Lower leg skin (tissue), 4 donors: ENCODE measurements at regions not wholly inside any gene's neighbourhood (a gene's known extent, or its start where the extent isn't known, plus 50 kb on each side); places are given as distances from the start of the nearest gene placed in this dataset.

Source experiments
- DNase-seq, 2 donors: peaks; one replicate each; pipeline ENCODE4 v3.0.0-alpha.2; 2019; ENCODE audit warnings: low spot score in 2 of 2
- H3K4me3 ChIP-seq: fragments of 200-600 bp; sonication (generic); 2 replicates; pipeline ENCODE4 v1.5.1; 2017; ENCODE audit warnings: mild to moderate bottlenecking, low read depth; ENCODE audit not compliant: poor library complexity, severe bottlenecking
- CTCF ChIP-seq, 3 donors: fragments of 450-650 bp; IDR thresholded peaks; one replicate each; pipeline ENCODE4 v1.5.1; 2016; ENCODE audit warnings: antibody characterized with exemption in 3 of 3, mild to moderate bottlenecking in 3 of 3, moderate library complexity in 2 of 3
- POLR2A ChIP-seq, 2 donors: fragments of 450-650 bp; IDR thresholded peaks; one replicate each; pipeline ENCODE4 v1.6.1; 2016 to 2017; ENCODE audit warnings: antibody characterized with exemption in 2 of 2, mild to moderate bottlenecking in 1 of 2, moderate library complexity in 1 of 2
- WGBS, 2 donors: methylation state at CpG; one replicate each; pipeline ENCODE4 v1.1.5; 2018; 5-methylcytosine and 5-hydroxymethylcytosine counted together
- intact Hi-C: fragments of 100-400 bp; cut with DNase I; formaldehyde crosslinking; loops from one replicate; pipeline ENCODE4 v1.15.0; 2023; ENCODE audit warnings: low total_unique reads

GRCh38 chr21:18991846-18992245 is 588.3 kb upstream of the TMPRSS15 start:
- TF ChIP-seq CTCF (IDR thresholded peaks at IDR 0.05) (no peak), POLR2A (IDR thresholded peaks at IDR 0.05) (no peak)
- H3K4me3 ChIP-seq, result no peak overlapping the region
- WGBS, 2 donors, result 79% methylated on average over 1 of the region's 1 CpG
- intact Hi-C loops, result no loop called here
- DNase-seq, result no peak

- WGBS, 2 donors, result 50 to 59% methylated on average over 3 of the region's 3 CpGs
- DNase-seq, result no peak
- TF ChIP-seq CTCF (IDR thresholded peaks at IDR 0.05), result no peak
- TF ChIP-seq POLR2A (IDR thresholded peaks at IDR 0.05), result no peak
- no peak overlapping the region for H3K4me3 ChIP-seq
- intact Hi-C loops, result no loop called here
These were observed 606.7 kb upstream of the TMPRSS15 start for GRCh38 chr21:19010251-19010650.

- 71 to 82% methylated on average over 2 of the region's 2 CpGs for WGBS, 2 donors
- no peak overlapping the region for H3K4me3 ChIP-seq
- TF ChIP-seq CTCF (IDR thresholded peaks at IDR 0.05) (no peak), POLR2A (IDR thresholded peaks at IDR 0.05) (no peak)
- intact Hi-C loops, result no loop called here
- DNase-seq, result no peak
These were observed 607.4 kb upstream of the TMPRSS15 start for GRCh38 chr21:19010996-19011395.

GRCh38 chr21:19011451-19011850 is 607.9 kb upstream of the TMPRSS15 start:
- WGBS, 2 donors, result 41 to 48% methylated on average over 2 of the region's 2 CpGs
- no peak overlapping the region for H3K4me3 ChIP-seq
- intact Hi-C loops, result no loop called here
- no peak for DNase-seq
- TF ChIP-seq POLR2A (IDR thresholded peaks at IDR 0.05) (no peak), CTCF (IDR thresholded peaks at IDR 0.05) (no peak)

- H3K4me3 ChIP-seq, result no peak overlapping the region
- DNase-seq, result no peak
- 61 to 63% methylated on average over 3 of the region's 3 CpGs for WGBS, 2 donors
- TF ChIP-seq POLR2A (IDR thresholded peaks at IDR 0.05), result no peak
- TF ChIP-seq CTCF (IDR thresholded peaks at IDR 0.05), result no peak
- intact Hi-C loops, result no loop called here
These were observed 610.3 kb upstream of the TMPRSS15 start for GRCh38 chr21:19013916-19014315.

- 71 to 81% methylated on average over 3 of the region's 3 CpGs for WGBS, 2 donors
These were observed 614.9 kb upstream of the TMPRSS15 start for GRCh38 chr21:19018529-19018928.

More at GRCh38 chr21:19018529-19018928, 614.9 kb upstream of the TMPRSS15 start:
- intact Hi-C loops, result no loop called here
- H3K4me3 ChIP-seq, result no peak overlapping the region
- TF ChIP-seq CTCF (IDR thresholded peaks at IDR 0.05) (no peak), POLR2A (IDR thresholded peaks at IDR 0.05) (no peak)
- no peak for DNase-seq
